SK-N-SH treated with all-trans-retinoic acid at 6 μM for 48 hours (cell line): ENCODE measurements at regions not wholly inside any gene's neighbourhood (a gene's known extent, or its start where the extent isn't known, plus 50 kb on each side); places are given as distances from the start of the nearest gene placed in this dataset.

Experiments
- ATAC-seq: fragments of 200-7000 bp; cut with Tn5 transposase; 3 replicates; pipeline ENCODE4 v1.9.1; 2020; ENCODE audit warnings: mild to moderate bottlenecking, moderate library complexity
- ARNTL ChIP-seq: fragments of 450-650 bp; formaldehyde crosslinking; IDR thresholded peaks from 2 replicates; pipeline ENCODE4 v1.5.0; 2020; ENCODE audit warnings: low read depth, mild to moderate bottlenecking, moderate library complexity, borderline replicate concordance
- BACH2 ChIP-seq: fragments of 250-450 bp; sonication (Bioruptor Pico); IDR thresholded peaks from 2 replicates; pipeline ENCODE4 v1.9.0; 2021; ENCODE audit warnings: mild to moderate bottlenecking, borderline replicate concordance
- CREB5 ChIP-seq: fragments of 250-450 bp; sonication (Bioruptor Pico); IDR thresholded peaks from 2 replicates; pipeline ENCODE4 v1.5.1; 2020; ENCODE audit warnings: low read depth, mild to moderate bottlenecking, moderate library complexity
- CSDC2 ChIP-seq: fragments of 250-450 bp; sonication (Bioruptor Pico); IDR thresholded peaks from 2 replicates; pipeline ENCODE4 v1.5.0; 2020; ENCODE audit warnings: mild to moderate bottlenecking, moderate library complexity
- ESRRG ChIP-seq: fragments of 250-450 bp; sonication (Bioruptor Pico); IDR thresholded peaks from 2 replicates; pipeline ENCODE4 v1.6.1; 2021; ENCODE audit warnings: mild to moderate bottlenecking
- GLIS3 ChIP-seq: fragments of 250-450 bp; sonication (Bioruptor Pico); IDR thresholded peaks from 2 replicates; pipeline ENCODE4 v1.5.0; 2020; ENCODE audit warnings: mild to moderate bottlenecking, moderate library complexity
- ISL1 ChIP-seq: fragments of 250-450 bp; sonication (Bioruptor Pico); IDR thresholded peaks from 2 replicates; pipeline ENCODE4 v2.1.2; 2022; ENCODE audit warnings: mild to moderate bottlenecking, moderate library complexity
- OSR1 ChIP-seq: fragments of 250-450 bp; sonication (Bioruptor Pico); IDR thresholded peaks from 2 replicates; pipeline ENCODE4 v1.8.0; 2022; ENCODE audit warnings: moderate library complexity, mild to moderate bottlenecking, inconsistent platforms
- PPARA ChIP-seq: fragments of 250-450 bp; sonication (Bioruptor Pico); IDR thresholded peaks from 2 replicates; pipeline ENCODE4 v1.5.0; 2020; ENCODE audit warnings: mild to moderate bottlenecking, borderline replicate concordance
- RARB ChIP-seq: fragments of 250-450 bp; sonication (Bioruptor Pico); IDR thresholded peaks from 2 replicates; pipeline ENCODE4 v1.8.0; 2021; ENCODE audit warnings: mild to moderate bottlenecking, moderate library complexity
- SNAI2 ChIP-seq: fragments of 250-450 bp; sonication (Bioruptor Pico); IDR thresholded peaks from 2 replicates; pipeline ENCODE4 v1.5.0; 2020; ENCODE audit warnings: mild to moderate bottlenecking, moderate library complexity
- TCF4 ChIP-seq: fragments of 250-450 bp; sonication (Bioruptor Pico); IDR thresholded peaks from 2 replicates; pipeline ENCODE4 v1.8.0; 2021; ENCODE audit warnings: mild to moderate bottlenecking, moderate library complexity, borderline replicate concordance
- TOX ChIP-seq: fragments of 250-450 bp; sonication (Bioruptor Pico); IDR thresholded peaks from 2 replicates; pipeline ENCODE4 v1.8.0; 2021; ENCODE audit warnings: mild to moderate bottlenecking, moderate library complexity, borderline replicate concordance
- ZC3H10 ChIP-seq: fragments of 250-450 bp; sonication (Bioruptor Pico); IDR thresholded peaks from 2 replicates; pipeline ENCODE4 v1.5.1; 2021; ENCODE audit warnings: mild to moderate bottlenecking, moderate library complexity
- ZFP3 ChIP-seq: fragments of 250-450 bp; sonication (Bioruptor Pico); IDR thresholded peaks from 2 replicates; pipeline ENCODE4 v1.5.0; 2020; ENCODE audit warnings: mild to moderate bottlenecking, moderate library complexity
- ZNF565 ChIP-seq: fragments of 450-650 bp; formaldehyde crosslinking; conservative IDR thresholded peaks from 2 replicates; pipeline ENCODE4 v1.5.0; 2020; ENCODE audit warnings: low read depth, mild to moderate bottlenecking, moderate library complexity
- ZNF70 ChIP-seq: fragments of 450-650 bp; formaldehyde crosslinking; IDR thresholded peaks from 2 replicates; pipeline ENCODE4 v1.5.0; 2020; ENCODE audit warnings: mild to moderate bottlenecking, moderate library complexity
- ZNF8 ChIP-seq: fragments of 450-650 bp; formaldehyde crosslinking; IDR thresholded peaks from 2 replicates; pipeline ENCODE4 v1.5.0; 2020; ENCODE audit warnings: mild to moderate bottlenecking, moderate library complexity
- TF ChIP-seq, protein P1 (sequence below): fragments of 250-450 bp; sonication (Bioruptor Pico); IDR thresholded peaks from 2 replicates; pipeline ENCODE4 v1.5.0; 2020; ENCODE audit warnings: mild to moderate bottlenecking, moderate library complexity
- TF ChIP-seq, protein P2 (sequence below): fragments of 250-450 bp; sonication (Bioruptor Pico); IDR thresholded peaks from 2 replicates; pipeline ENCODE4 v1.8.0; 2020; ENCODE audit warnings: mild to moderate bottlenecking, moderate library complexity, borderline replicate concordance

DNA sequence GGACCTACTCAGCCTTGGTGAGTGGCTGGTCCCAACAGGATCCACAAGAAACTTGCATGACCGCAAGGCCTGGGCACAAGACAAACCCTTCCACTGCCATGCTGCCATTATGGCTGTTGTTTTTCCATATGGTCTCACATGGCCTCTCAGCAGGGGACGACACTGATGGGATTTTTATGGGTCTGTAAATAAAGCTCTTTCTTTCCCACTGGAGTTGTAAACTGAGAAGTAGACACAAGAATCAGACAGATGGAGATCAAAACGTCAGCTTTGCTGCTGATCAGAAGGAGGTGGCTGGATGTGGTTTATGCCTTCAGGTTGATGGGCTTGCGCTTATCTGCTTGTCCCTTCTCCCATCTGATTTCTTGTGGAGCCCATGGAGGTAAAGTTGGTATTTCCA is 138.1 kb upstream of the KCNJ6 start:
- ATAC-seq, result no peak
- TF ChIP-seq CSDC2 (CRISPR knock-in tag), result no peak
- TF ChIP-seq, protein P1, sequence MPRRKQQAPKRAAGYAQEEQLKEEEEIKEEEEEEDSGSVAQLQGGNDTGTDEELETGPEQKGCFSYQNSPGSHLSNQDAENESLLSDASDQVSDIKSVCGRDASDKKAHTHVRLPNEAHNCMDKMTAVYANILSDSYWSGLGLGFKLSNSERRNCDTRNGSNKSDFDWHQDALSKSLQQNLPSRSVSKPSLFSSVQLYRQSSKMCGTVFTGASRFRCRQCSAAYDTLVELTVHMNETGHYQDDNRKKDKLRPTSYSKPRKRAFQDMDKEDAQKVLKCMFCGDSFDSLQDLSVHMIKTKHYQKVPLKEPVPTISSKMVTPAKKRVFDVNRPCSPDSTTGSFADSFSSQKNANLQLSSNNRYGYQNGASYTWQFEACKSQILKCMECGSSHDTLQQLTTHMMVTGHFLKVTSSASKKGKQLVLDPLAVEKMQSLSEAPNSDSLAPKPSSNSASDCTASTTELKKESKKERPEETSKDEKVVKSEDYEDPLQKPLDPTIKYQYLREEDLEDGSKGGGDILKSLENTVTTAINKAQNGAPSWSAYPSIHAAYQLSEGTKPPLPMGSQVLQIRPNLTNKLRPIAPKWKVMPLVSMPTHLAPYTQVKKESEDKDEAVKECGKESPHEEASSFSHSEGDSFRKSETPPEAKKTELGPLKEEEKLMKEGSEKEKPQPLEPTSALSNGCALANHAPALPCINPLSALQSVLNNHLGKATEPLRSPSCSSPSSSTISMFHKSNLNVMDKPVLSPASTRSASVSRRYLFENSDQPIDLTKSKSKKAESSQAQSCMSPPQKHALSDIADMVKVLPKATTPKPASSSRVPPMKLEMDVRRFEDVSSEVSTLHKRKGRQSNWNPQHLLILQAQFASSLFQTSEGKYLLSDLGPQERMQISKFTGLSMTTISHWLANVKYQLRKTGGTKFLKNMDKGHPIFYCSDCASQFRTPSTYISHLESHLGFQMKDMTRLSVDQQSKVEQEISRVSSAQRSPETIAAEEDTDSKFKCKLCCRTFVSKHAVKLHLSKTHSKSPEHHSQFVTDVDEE (CRISPR knock-in tag), result no peak
- TF ChIP-seq ESRRG (CRISPR knock-in tag), result no peak
- TF ChIP-seq, protein P2, sequence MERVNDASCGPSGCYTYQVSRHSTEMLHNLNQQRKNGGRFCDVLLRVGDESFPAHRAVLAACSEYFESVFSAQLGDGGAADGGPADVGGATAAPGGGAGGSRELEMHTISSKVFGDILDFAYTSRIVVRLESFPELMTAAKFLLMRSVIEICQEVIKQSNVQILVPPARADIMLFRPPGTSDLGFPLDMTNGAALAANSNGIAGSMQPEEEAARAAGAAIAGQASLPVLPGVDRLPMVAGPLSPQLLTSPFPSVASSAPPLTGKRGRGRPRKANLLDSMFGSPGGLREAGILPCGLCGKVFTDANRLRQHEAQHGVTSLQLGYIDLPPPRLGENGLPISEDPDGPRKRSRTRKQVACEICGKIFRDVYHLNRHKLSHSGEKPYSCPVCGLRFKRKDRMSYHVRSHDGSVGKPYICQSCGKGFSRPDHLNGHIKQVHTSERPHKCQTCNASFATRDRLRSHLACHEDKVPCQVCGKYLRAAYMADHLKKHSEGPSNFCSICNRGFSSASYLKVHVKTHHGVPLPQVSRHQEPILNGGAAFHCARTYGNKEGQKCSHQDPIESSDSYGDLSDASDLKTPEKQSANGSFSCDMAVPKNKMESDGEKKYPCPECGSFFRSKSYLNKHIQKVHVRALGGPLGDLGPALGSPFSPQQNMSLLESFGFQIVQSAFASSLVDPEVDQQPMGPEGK (CRISPR knock-in tag), result no peak
- no peak for TF ChIP-seq ZNF565 (CRISPR knock-in tag)
- no peak for TF ChIP-seq ZNF70 (CRISPR knock-in tag)
- TF ChIP-seq SNAI2 (CRISPR knock-in tag), result no peak
- TF ChIP-seq ZFP3 (CRISPR knock-in tag), result no peak
- no peak for TF ChIP-seq BACH2 (CRISPR knock-in tag)
- no peak for TF ChIP-seq ZC3H10 (CRISPR knock-in tag)
- TF ChIP-seq ZNF8, result no peak
- TF ChIP-seq ARNTL (CRISPR knock-in tag), result no peak
- TF ChIP-seq GLIS3 (CRISPR knock-in tag), result no peak
- TF ChIP-seq TOX (CRISPR knock-in tag), result no peak
- TF ChIP-seq ISL1, result no peak
- no peak for TF ChIP-seq OSR1 (CRISPR knock-in tag)
- no peak for TF ChIP-seq RARB (CRISPR knock-in tag)
- TF ChIP-seq TCF4 (CRISPR knock-in tag), result no peak

DNA sequence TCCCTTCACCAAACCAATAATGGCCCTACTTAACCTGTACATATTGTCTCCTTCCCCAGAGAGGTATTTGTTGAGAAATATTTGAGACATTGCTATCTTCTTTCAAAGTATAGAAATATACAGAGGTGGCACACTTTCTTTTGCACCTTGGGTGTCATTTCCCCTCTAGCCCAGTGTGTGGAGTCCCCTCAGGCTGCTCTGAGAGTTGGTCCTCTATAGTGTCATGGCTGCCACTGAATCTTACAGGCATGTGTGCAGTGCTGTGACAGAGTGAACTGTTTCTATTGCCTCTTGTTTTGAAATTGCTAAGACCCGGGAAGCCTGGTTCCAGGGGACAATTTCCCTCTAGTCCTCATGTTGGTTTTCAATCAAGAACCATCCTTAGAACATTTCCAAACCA is 140.2 kb upstream of the KCNJ6 start:
- TF ChIP-seq CREB5, result no peak
- no peak for TF ChIP-seq TCF4 (CRISPR knock-in tag)
- TF ChIP-seq RARB (CRISPR knock-in tag), result no peak
- TF ChIP-seq ISL1, result no peak
- no peak for TF ChIP-seq CSDC2 (CRISPR knock-in tag)
- TF ChIP-seq GLIS3 (CRISPR knock-in tag), result no peak
- TF ChIP-seq PPARA (CRISPR knock-in tag), result no peak
- TF ChIP-seq ZNF565 (CRISPR knock-in tag), result no peak
- TF ChIP-seq, protein P2 (CRISPR knock-in tag), result no peak
- no peak for ATAC-seq

- ATAC-seq, result no peak
Observed at GRCh38 chr21:38057626-38058025, 141.4 kb upstream of the KCNJ6 start.

More at GRCh38 chr21:38057626-38058025, 141.4 kb upstream of the KCNJ6 start:
- TF ChIP-seq TCF4 (CRISPR knock-in tag) (no peak), ZNF565 (CRISPR knock-in tag) (no peak), RARB (CRISPR knock-in tag) (no peak), ZFP3 (CRISPR knock-in tag) (no peak), CREB5 (no peak), TOX (CRISPR knock-in tag) (no peak)
